AG08396 (cell line): ENCODE measurements at regions not wholly inside any gene's neighbourhood (a gene's known extent, or its start where the extent isn't known, plus 50 kb on each side); places are given as distances from the start of the nearest gene placed in this dataset.

Source experiments
- DNase-seq: peaks from one replicate; pipeline ENCODE4 v3.0.0; 2012; ENCODE audit warnings: low spot score, mixed read lengths

- DNase-seq: no peak
Observed at GRCh38 chr13:99822820-99823219, 148.7 kb downstream of the ZIC5 start.

- no peak for DNase-seq
Observed at GRCh38 chr13:99821741-99822140, 149.8 kb downstream of the ZIC5 start.

GRCh38 chr13:99819967-99820366, 151.6 kb downstream of the ZIC5 start:
- DNase-seq: no peak

- no peak for DNase-seq
Observed at GRCh38 chr13:99816321-99816720, 155.2 kb downstream of the ZIC5 start.

DNA sequence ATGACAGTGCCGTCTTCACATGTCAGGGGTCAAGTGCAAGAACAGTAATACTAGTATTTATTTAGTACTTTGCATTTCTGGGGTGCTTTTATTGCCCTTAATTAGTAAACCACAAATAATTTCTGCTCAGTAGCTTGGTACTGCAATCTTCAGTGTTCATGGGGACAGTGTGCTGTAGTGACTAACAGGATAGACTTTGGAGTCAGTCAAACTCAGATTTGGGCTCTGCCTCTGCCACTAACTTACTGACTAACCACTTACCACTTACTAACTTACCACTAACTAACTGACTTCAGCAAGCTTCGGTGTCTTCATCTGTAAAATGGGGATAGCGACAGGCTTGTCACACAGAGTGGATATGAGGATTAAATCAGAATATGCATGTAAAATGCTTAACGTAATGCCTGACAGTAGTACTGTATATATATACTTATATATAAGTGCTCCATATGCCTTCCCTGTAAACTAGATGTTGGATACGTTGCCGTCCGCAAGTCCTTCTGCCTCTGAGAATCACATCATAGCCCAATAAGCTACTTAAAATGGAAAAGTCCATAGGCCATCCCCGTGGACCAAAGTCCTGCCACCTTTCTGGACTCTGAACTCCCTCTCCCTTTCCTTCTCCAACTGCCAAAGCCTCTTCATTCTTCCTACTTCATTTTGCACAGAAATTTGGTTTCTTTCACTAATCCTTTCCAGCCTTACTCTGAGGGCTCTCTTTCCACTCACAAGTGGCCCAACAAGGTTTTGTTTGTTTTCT, 158.1 kb downstream of the ZIC5 start:
- DNase-seq: no peak

GRCh38 chr13:99812625-99813024, 158.9 kb downstream of the ZIC5 start:
- peak; percentile 35 for DNase-seq

DNA sequence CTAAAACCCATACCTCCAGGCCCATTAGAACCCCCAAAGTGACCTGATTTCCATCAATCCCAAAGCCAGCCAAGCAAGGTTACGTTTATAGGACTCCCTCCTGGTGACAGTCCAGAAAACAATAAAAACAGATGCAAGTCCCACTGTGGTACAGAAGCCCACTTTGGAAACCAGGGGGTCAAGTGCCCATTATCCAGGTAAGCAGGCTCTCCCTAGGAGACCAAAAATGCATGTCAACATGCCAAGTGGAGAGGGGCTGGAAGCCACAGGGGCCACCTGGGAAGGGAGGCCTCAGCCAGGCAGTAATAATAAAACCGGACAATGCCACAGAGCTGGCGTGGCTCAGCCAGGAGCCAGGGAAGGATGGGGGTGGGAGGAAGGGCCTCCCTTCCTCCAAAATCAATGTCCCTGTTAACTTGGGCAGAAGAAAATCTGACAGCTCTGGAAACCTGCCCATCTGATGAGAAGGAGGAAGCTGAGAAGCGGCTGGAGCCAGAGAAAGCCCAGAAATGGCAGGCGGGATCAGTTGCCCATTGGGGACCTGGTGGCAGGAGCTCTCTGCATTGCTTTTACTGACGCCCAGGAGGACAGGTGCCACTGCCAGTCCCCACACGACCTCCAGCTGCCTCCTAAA, 160.4 kb downstream of the ZIC5 start:
- DNase-seq: no peak

GRCh38 chr13:99809926-99810325, 161.6 kb downstream of the ZIC5 start:
- DNase-seq: no peak

GRCh38 chr13:99809496-99809895, 162.1 kb downstream of the ZIC5 start:
- no peak for DNase-seq

DNA sequence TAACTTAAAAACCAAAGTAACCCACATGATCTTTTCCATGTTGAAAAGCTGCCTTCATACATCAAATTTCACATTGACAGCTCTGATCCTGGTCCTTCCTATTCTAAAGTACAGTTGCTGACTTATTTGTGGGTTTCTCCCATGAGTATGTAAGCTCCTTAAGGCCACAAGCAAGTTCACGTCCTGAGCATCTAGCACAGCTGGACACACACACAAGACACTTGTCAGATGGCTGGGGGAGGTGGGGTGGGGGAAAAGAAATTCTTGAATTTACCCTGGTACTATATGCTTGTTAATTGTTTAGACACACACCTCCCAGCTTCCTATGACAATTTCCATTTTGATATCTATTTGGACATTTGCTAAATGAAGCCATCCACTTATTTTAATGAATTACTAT, 162.8 kb downstream of the ZIC5 start:
- DNase-seq: no peak

GRCh38 chr13:99806671-99807070, 164.9 kb downstream of the ZIC5 start:
- DNase-seq: no peak

- DNase-seq: no peak
Observed at GRCh38 chr13:99805361-99805760, 166.2 kb downstream of the ZIC5 start.

DNA sequence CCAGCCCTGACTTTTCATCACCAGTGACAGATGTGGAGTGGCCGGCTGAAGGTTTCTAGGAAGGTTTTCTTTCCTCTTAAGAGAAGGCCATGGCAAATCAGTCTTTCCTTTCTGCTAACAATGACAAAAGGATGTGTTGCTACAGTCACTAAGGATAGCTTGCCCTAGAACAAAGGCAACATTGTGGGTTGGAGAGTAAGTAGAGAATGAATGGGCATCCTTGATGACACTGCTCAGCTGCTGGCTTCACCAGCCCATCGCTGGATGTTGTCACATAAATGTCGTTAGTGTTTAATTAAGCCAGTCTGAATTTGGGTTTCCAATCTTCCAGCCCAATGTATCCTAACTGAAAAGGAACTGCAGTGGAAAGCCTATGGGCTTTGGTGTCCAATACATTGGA, 168.4 kb downstream of the ZIC5 start:
- no peak for DNase-seq

DNA sequence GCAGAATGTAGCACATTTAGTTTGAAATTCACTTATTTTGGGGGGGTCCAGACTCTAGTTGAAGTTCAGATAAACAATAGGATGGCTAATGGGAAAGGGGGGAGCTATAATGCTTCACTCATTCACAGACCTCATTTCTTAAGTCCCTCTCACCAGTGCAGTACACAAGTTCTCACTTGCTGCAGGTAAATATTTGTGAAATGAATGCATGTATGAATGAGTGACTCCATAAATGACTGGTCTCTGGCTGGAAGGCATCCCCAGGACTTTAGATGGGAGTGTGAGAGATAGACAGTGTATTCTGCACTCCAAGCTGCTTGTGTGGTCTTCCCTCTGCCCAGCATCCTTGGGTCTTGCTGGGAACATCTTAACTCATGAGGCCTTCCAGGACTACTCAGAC, 169.2 kb downstream of the ZIC5 start:
- DNase-seq: no peak

DNA sequence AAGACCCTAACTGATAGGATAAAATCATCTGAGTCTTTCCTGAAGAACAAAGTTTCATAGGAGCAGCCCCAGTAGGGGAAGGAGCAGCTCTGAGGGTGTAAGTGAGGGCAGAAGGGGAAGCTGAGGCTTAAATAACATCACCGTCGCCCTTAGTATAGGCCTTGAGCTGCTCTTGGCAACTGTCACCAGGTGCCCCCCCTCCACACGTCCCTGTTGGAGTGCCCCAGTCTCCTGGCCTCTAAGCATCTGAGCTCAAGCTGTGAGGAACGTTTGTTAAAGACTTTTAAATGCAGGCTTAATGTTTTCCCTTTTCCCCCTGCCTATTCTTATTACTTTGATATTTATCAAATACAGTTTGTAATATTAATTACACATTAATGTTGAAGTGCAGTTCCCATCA, 170.6 kb downstream of the ZIC5 start:
- no peak for DNase-seq

DNA sequence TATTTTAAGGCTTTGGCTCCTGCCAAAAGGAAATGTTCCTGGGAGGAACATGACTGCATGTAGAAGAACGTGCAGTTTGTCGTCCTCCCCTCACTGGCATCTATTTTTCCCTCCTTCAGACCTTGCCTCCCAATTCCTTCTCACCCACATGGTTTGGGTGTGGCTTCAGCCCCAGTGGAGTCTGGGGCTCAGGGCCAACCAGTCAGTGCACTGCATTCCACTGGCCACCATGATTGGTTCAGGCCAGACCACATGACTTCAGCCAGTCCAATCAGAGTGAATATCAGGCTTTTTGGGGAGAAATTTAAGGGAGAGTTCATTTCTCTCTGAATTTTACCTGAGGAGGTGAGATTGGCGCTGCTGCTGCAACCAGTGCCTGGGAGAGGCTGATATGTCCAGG, 171.6 kb downstream of the ZIC5 start:
- DNase-seq: no peak

- DNase-seq: no peak
Observed at GRCh38 chr13:99798756-99799155, 172.8 kb downstream of the ZIC5 start.

DNA sequence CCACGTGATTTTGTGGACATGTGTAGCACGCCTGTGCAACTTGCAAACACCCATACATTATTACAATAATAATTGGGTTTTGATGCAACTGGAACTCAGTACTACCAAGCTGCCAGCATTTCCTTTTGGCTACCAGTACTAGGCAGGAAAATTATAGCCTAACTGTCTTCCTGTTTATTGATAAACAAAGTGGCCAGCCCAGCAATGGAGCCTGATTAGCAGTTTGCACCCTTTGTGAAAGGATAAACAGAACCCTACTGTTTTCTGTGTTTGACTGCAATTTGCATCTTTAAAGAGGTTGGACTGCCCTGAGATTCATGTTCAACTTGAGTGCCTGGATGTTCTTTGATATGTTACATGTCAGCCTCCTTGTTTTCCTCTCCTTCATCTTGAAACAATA, 173.9 kb downstream of the ZIC5 start:
- DNase-seq: no peak

- peak; percentile 22 for DNase-seq
Observed at GRCh38 chr13:99796175-99796819, 175.3 kb downstream of the ZIC5 start.

- DNase-seq: no peak
Observed at GRCh38 chr13:99792079-99792921, 179.3 kb downstream of the ZIC5 start.

DNA sequence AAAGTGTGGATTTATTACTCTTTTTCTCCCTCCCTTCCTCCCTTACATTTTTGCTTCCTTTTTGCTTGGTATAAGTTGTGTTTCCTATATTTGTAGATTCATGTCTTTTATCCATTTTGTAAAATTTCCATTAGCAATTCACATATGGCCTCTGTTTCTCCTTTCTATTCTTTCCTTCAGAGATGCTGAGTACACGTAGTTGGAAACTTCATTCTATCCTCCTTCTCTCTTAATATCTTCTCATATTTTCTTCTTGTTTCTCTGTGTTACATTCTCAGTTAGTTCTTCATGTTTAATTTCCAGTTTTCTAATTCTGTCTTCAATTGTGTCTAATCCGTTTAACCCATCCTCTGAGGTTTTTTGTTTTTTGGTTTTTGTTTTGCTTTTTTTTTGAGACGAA, 188.9 kb downstream of the ZIC5 start:
- DNase-seq: no peak

DNA sequence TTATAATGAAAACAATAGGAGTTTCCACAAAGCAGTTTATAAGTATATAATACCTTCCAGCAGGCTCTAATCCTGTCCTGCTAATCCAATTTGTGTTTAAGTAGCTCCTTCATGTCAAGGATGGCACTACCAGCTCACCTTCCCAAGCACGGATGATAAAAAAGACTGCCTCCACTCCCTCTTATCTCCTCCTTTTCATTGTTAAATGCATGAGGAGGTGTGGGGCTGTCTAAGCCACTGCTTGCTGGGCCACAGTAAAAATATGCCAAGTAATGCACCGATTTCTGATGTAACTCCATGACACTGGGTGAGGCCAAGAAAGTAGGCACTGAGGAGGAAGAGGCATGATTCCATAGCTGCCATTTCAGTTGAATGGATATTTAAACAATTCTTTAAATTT, 193.1 kb downstream of the ZIC5 start:
- no peak for DNase-seq

DNA sequence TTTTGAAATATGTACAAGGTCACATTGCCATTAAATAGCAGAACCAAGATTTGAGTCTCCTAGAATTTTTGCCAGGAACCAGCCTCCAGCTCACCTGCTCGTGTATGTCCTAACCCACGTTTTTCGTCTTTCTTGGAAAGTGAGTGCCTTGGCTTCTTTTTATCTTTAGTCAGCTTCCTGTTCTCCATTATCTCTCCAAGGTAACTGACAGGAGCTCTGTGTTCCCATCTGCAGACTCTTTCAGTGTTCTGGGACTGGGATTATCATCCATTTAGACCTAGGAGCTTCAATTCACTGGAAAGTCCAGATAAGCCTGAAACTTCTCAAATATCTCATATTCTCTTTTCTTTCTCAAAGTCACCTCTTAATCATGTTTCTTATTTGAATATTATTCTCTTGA, 193.7 kb downstream of the ZIC5 start:
- no peak for DNase-seq
